NOMO-1 treated with DMSO at 0.1 percent for 48 hours (cell line): ENCODE measurements at regions not wholly inside any gene's neighbourhood (a gene's known extent, or its start where the extent isn't known, plus 50 kb on each side); places are given as distances from the start of the nearest gene placed in this dataset.
A peak's percentile ranks its signal among the peaks of the same experiment; 100 is the strongest.

ENCODE experiments used
- DNase-seq: peaks from one replicate; lab custom pipeline; 2025; ENCODE audit not compliant: unreplicated experiment; lab: John Stamatoyannopoulos, UW

DNA sequence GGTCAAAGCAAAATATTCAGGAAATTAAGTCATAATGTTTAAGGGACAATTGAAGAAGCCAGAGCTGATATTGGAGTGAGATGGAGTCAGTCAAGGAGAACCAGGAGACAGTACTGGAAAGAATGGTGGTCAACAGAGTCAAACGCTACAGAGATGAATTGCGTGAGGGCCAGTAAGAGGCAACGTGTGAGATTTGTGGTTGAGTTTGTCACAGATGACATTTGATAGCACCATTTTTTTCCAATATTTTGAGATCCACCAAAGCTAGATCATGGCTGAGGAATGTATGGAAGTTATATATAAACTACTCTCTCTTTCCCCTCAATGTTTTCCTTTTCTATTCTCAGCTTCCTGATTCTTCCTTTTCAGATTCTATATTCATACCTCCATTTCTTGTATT is 375.1 kb upstream of the ROBO2 start:
- no peak for DNase-seq

DNA sequence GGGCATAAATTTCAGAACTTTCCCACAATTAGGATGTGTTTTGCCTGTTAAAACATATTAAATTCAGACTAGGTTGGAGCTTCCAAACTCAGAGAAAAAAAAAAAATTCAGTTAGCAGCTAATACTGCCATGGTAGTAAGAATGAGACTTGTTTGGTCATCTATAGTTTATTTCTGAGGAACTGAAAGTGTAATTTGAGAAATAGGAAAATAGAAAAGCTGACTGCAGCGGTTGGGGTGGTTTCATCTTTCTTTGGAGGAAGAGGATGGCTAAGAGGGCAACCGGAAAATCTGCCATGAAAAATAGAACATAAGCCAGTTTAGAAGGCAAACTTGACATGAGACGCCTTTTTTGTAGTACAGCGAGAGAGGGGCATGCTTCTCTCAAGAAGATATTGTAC is 371.2 kb upstream of the ROBO2 start:
- peak; percentile 27 for DNase-seq

DNA sequence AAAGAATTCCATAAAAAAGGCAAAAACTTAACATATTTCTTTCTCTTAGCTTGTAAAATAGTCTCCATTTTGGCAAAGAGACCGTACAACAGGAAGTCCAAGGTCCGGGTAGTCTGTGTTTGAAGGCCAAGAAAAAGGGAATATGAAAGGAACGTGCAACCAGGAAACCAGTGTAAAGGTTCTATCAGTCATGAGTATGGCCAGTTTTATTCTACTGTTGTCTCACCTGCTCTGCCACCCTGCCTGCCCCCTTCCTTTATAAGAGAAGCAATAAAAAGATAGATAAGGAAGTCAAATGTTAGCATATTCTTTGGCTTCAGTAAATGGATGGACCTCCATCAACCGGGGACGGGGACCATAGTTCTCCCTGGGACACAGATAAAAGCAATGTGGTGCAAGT is 370.6 kb upstream of the ROBO2 start:
- DNase-seq = no peak

DNA sequence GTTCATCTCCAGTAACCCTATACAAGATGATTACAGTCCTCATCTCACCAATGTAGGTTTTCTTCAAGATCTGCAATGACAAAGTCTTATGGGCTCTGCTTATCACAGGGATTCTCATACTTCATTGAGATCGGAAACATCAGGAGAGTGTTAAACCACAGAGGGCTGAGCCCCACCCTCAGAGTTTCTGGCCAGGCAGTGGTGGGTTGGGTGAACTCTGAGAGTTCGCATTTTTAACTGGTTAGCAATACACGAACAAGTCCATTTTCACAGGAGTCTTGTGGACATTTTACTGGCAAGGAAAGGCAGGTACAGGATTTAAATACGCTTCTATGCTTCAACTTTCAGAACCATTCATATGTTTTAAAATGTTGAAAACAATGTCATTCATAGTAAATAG is 366.7 kb upstream of the ROBO2 start:
- no peak for DNase-seq

DNA sequence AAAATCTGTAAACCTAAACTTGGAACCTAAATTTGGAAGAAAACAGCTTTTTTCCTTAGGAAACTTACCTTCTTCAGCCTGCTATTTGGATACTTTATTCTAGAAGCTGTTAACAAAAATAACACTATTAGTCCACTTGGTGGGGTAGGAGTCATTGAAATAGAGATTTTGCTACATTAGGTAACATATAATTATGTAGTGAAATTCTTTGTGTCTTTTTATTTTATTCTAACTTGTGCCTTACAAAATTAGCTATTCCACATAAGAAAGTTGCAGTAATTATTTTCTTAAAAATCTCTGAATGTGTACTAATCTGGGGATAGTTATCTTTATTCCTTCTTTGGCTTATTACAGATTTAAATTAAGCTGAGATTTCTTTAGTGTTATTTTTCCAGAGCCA is 360.4 kb upstream of the ROBO2 start:
- DNase-seq = no peak

DNA sequence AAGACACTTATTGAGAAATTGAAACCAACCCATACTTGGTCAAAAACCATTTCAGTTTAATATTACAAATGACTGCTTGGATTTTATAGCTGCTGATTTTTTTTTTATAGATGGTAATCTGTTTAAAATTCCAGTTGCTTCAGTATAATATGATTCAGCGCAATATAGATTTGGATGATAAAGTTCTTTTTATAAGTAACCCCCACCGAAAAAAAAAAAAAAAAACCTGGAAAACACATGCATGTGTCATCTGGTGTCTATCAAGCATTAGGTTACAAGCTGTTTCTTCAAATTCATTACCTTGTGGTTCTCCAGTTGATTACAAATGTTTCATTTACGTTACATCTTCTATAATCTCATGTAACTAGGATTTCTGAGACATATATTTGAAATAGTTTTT is 356.6 kb upstream of the ROBO2 start:
- no peak for DNase-seq

DNA sequence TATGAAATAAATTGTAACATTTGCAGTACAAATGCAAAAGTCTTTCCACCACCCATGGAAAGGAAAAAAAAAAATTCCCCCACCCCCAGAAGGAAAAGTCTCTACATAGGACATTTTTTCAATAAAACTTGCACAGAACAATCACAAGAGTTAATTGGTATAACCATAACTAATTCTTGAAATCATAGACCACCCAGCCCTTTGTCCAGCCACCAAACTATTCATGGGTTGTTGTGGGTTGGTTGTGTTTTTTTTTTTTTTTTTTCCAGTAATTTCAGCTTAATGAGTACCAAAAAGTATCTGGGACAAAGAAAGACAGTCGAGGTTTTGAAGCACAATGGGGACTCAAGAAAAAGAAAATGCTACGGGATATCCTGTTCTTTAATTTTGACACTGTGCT is 355.0 kb upstream of the ROBO2 start:
- DNase-seq = no peak

DNA sequence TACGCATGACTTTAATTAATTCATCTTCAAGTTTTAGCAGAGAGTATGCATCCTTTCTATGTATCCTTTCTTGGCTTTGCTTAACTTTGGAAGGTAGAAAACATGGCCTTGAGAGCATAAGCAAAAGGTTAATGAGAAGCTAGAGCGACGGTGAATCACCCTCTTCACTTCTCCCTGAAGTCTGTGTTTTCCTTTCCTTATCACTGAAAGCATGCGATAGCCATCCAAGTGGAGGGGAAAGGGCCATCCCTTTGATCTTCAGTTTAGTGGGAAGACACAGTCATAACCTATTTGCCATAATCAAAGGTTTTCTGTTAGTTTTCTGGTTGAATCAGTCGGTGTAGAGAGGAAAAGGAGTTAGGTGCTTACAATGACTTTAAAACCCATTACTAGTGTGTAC is 354.0 kb upstream of the ROBO2 start:
- DNase-seq = no peak

DNA sequence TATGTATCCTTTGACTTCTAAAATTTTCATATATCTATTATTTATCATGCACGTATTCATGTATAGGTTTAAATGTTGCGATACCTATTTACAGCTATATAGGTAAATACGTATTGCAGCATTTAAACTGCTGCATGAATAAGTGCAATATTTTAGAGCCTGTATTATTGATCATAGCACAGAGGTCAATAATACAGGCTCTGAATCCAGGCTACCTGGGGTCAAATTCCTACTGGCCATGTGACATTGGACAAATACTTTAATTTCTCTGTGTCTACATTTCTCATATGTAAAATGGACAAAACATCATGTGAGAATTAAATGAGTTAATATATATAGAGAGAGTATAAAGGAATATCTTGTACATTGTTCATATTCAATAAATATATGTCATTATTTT is 352.9 kb upstream of the ROBO2 start:
- DNase-seq = no peak

DNA sequence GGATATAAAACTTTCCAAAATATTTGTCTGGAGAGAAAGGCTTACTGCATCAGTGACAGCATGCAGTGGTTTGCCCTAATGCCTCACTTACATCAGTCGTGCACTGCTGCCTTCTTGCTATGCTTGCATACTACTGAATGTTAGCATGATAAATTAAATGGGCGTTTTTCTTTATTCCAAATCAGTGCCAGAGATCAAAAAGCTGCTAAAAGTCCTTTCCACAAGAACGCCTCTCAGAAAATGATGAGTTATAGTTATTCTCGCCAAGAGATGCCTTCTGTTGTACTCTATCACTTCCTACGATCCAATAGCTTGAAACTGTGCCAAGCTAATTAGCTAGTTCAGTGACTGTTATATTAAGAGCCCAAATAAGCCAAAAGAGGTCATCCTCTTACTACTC is 345.8 kb upstream of the ROBO2 start:
- no peak for DNase-seq

DNA sequence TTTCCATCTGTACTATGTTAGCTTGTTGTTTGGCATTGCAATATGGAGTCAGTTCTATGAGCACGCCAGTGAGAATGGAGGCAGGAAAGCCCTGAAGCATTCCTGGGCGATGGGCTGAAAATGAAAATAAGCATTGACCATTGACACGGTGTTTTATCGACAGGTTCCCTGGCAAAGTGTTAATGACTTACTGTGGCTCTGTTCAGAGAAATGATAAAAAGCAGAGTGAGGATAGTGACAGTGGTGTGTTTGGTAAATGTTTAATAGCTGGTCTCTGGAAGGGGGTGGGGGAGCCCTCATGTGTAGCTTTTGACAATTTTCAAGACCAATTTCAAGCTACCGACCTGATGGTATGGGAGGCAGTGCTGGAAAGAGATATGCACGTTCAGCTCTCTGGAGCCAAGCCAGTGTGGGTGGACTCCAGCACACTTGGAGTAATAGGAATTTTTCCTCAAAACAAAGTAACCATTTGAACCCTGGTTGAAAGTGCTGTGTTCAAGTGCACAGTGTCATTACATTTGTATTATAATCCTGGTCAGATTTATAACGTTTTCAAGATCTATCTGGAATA is 341.7 kb upstream of the ROBO2 start:
- no peak for DNase-seq

DNA sequence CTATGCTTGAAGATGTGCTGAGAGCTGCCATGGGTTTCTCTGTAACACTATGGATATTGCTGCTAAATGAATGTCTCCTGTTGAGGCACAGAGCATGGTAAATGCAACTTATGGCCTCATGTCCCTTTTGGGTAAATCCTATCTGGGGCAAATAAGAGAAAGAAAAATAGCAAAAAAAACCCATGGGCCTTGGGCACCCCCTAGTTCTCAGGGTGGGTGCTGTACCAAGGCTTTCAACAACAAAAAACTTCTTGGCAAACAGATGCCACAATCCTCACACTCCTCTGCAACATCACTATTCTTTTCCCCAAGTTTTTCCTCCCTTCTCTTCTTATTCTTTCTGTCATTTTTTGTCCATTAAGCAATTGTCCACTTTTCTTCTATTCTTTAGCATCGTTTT is 340.1 kb upstream of the ROBO2 start:
- DNase-seq = no peak

DNA sequence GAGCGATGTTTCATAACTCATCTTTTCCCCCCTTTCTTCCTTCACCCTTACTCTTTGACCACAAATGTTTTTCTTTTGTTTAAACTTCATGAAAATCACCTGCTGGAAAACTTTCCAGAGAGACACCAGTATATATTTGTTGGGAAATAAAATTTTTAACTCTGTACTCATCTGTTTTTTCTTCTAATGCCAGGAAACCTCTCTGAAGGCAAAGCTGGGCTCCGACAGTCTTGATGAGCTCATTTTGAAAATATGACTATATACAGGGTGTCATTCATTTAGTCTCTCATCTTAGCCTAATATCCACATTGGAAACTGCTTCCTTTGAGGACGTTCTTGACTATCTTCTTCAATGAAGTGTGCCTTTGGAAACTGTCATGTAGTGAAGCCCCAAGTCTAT is 339.6 kb upstream of the ROBO2 start:
- no peak for DNase-seq

DNA sequence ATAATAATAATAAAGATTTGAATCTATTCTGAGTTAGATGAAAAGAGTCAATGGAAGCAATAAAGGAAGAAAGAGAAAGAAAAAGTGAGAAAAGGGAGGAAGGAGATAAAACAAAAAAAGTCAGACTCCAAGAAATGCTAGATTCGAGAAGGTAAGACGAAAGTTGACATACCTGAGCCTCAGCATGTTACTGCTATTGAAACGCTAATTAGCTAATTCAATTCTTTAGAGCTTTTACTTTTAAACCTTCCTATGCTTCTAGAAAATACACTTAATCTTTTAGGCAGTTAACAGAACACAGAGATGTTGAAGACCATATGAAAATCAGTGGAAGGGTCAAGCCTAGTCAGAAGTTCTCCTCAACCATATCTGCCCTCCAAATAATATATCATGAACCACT is 337.2 kb upstream of the ROBO2 start:
- DNase-seq = no peak

DNA sequence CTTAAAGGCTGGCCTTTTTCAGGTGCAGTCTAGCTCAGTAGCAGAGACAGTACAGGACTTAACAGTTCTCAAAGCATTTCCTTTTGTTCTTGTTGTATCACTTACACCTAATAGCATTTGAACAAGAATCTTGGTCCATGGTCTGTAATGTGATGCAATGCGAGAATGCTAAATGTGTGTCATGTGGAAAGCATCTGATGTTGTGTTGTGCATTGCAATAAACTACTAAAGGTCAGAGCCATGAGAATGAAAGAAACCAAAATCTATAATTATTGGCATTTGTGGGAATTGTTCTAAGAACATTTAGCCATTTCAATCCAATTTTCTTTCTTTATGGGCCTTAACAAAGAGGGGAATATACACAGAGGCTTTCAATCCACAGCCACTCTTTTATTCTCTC is 324.5 kb upstream of the ROBO2 start:
- no peak for DNase-seq

DNA sequence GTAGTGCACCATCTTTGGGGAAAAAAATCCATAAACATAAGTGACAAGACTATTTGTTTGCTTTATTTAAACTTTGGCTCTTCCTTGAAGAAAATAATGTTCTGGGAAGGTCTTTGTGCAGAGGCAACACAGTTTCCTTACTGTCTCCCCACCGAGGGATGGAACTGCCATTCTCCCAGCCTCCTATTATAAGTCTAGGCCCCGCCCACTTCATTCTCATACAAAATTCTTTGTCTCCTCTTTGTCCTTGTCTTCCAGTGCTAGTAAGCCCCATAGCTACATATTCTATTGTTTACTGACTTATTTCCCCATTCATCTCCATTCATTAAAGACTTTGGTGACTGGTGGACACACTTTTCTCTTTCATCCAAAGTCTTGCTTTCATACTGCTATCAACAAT is 316.5 kb upstream of the ROBO2 start:
- no peak for DNase-seq

DNA sequence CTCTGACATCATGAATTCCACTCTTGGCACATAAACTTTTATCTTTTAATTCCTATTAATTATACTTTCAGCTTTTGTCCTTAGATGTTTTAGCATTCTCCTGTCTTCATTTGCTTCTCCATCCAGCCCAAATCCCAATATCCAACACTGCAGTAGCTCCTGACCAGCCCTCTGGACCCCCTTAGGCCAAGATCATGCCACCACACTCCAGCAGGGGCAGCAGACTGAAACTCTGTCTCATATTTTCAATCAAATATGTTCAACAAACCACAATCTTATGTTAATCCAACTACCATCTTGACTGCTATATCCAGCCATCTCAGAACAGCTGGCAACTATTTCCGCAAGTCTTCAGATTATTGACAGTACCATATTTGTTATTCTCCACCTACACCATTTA is 315.8 kb upstream of the ROBO2 start:
- no peak for DNase-seq

DNA sequence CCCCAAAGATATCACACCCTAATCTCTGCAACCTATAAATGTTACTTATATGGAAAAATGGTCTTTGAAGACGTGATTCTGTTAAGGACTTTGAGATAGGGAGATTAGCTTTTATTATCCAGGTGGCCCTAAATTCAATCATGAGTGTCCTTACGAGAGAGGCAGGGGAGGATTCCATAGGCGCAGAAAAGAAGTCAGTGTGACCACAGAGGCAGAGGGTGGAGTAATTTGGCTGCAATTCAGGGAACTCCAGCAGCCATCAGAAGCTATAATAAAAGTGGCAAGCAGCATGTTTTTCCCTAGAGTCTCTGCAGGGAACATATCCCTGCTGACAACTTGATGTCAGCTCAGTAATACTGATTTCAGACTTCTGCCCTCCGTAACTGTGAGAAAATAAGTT is 315.2 kb upstream of the ROBO2 start:
- no peak for DNase-seq

DNA sequence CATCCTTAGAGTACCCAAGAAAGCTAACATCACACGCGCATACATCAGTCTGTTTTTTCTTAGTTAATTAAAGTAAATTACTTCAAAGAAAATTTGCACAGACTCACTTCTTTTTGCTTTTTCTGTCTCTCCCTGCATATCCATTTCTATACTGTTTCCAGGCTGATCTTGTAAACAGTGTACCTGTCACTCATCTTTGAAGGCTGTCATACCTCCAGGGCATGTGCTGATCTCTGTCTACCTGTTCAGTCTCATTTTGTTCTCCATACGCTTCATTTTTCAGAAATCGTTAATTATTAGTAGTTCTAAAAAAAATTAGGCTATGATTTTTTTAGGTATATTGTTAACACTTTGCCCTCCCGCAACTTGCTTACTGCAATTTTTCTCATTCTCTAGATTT is 313.9 kb upstream of the ROBO2 start:
- no peak for DNase-seq

DNA sequence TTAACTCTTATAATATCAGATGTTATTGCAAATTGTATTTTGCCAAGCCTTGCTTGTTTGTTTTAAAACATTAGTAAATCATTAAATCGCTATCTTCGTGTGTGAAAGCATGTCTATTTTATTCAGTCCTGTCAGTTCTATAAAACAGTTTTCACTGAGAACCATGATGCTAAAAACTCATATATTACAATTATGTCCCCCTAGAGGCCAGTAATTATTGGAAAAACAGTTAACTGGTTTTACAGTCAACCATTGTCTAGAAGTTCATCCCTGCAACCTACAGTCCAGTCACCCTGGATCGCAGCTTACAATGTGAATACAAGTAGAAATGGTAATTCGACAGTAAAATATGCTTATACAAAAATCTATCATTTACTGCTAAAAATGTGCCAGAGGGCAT is 311.5 kb upstream of the ROBO2 start:
- no peak for DNase-seq

DNA sequence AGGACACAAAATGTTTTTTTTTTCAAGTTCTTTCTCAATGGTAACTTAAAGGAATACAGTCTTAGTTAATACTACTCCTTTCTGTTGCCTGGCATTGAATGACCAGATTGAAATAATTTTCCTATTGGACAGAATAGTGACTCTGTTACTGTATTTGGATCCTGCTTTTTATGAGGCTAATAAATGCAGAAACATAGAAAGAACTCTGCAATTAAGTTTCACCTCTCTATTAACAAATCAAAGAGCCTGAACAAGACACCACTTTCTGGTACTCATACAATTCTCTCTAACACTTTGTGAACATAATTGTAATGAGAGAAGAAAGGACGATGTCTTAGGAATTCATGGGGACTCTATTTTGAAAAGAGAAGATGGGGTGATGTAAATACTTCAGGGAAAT is 308.4 kb upstream of the ROBO2 start:
- DNase-seq = no peak

DNA sequence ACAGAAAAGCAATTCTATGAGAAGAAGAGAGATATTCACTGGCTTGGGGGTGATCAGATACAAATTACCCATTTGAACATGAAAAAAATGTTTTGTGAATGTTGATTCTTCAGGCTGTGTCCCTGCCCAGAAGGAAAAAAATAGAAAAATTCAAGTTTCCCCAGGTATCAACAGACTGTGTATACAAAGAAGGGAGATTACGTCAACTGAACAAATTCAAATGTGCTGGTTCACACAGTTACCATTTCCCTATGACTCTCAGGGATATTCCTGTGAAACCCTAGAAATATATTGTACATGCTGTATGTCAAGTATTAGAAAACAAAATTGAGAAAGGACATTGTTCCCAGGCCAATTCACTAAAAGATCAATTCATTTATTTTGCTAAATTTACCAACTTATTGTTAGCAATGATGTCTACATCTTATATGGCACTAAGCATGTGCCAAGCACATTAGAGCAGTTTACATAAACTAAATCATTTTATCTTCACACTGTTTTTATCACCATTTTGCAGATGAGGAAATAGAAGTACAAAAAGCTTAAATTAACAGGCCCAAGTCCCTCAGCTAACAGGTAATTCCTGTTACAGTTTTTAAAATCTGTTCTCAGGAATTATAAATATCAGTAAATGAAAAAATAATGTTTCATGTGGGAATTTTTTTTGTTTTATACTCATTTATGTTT is 306.7 kb upstream of the ROBO2 start:
- no peak for DNase-seq

DNA sequence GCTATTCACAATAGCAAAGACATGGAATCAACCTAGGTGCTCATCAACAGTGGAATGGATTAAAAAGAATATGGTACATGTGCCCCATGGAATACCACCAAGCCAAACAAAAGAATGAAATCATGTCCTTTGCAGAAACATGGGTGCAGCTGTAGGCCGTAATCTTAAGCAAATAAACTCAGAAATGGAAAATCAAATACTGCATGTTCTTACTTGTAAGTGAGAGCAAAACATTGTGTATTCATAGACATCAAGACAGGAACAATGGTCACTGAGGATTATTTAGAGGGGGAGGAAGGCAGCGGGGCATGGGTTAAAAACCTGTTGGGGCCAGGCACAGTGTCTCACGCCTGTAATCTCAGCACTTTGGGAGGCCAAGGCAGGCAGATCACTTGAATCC is 304.7 kb upstream of the ROBO2 start:
- DNase-seq = no peak
